Body of pancreas (tissue), 4 donors: ENCODE measurements at regions not wholly inside any gene's neighbourhood (a gene's known extent, or its start where the extent isn't known, plus 50 kb on each side); places are given as distances from the start of the nearest gene placed in this dataset.

Source experiments
- CTCF ChIP-seq, 7 experiments: fragments of 450-650 bp in 4 of 7; fragments of 200-600 bp in 3 of 7; sonication (generic) in 3 of 7; IDR thresholded peaks; one replicate each; pipeline ENCODE4 v1.5.1; 2016 to 2019; ENCODE audit warnings: antibody characterized with exemption in 7 of 7
- POLR2A ChIP-seq, 3 donors: fragments of 450-650 bp; IDR thresholded peaks; one replicate each; pipeline ENCODE4 v1.6.1; 2016; ENCODE audit warnings: antibody characterized with exemption in 3 of 3, mild to moderate bottlenecking in 2 of 3

GRCh38 chr18:77374446-77374805 is 124.8 kb downstream of the GALR1 start:
- no peak for TF ChIP-seq POLR2A (IDR thresholded peaks at IDR 0.05)
- no peak for TF ChIP-seq CTCF (IDR thresholded peaks at IDR 0.05)
